GM12878 (cell line): ENCODE measurements at regions not wholly inside any gene's neighbourhood (a gene's known extent, or its start where the extent isn't known, plus 50 kb on each side); places are given as distances from the start of the nearest gene placed in this dataset.

ENCODE experiments used
- ATAC-seq: fragments of 200-7000 bp; cut with Tn5 transposase; 3 replicates; pipeline ENCODE4 v1.9.1; 2020; ENCODE audit warnings: mild to moderate bottlenecking, moderate library complexity
- BruUV-seq: library from RNA; stranded (reverse); fragments of 400-500 nt; replicated peaks from 2 replicates; lab custom pipeline; 2021; lab: Mats Ljungman, UMichigan
- CTCF ChIA-PET: fragments of 300-600 bp; sonication (Branson Sonifier 250); formaldehyde crosslinking; extraction: SDS; loops from one replicate; lab custom pipeline; 2021; ENCODE audit warnings: inconsistent platforms; lab: Yijun Ruan, JAX
- POLR2A ChIA-PET: fragments of 350-600 bp; formaldehyde crosslinking; extraction: SDS; loops from one replicate; lab custom pipeline; 2021; ENCODE audit warnings: inconsistent platforms; lab: Charles Lee
- RAD21 ChIA-PET: fragments of 300-600 bp; sonication (Branson Sonifier 250); formaldehyde crosslinking; loops from one replicate; lab custom pipeline; 2023; ENCODE audit warnings: antibody characterized with exemption; ENCODE audit not compliant: unreplicated experiment; lab: Charles Lee
- SMC1A ChIA-PET: fragments of 300-600 bp; sonication (Branson Sonifier 250); formaldehyde crosslinking; loops from one replicate; lab custom pipeline; 2023; ENCODE audit not compliant: unreplicated experiment, uncharacterized antibody; lab: Charles Lee
- DNase-seq: peaks from one replicate; pipeline ENCODE4 v3.0.0-alpha.2; 2011; ENCODE audit warnings: low read depth, low spot score
- FAIRE-seq: peaks from 3 replicates; lab custom pipeline; 2011; peaks lifted over from hg19 to GRCh38; lab: Jason Lieb, UNC
- H2AFZ ChIP-seq: 2 replicates; pipeline ENCODE4 v1.6.0; 2011; ENCODE audit warnings: low read depth, low read length, control low read depth; ENCODE audit not compliant: control insufficient read depth
- H3K27ac ChIP-seq: 2 replicates; pipeline ENCODE4 v1.5.1; 2011; ENCODE audit warnings: control low read depth; ENCODE audit not compliant: control insufficient read depth, insufficient read depth
- H3K27me3 ChIP-seq, 2 experiments: replicated peaks in 1 of 2; 2 replicates each; pipeline versions ENCODE4 v1.6.0 to v1.6.1; 2011; ENCODE audit warnings: low read length in 1 of 2; ENCODE audit not compliant: control insufficient read depth in 2 of 2, insufficient read depth in 2 of 2
- H3K36me3 ChIP-seq, 2 experiments: 2 replicates each; pipeline ENCODE4 v1.5.1; 2011; ENCODE audit warnings: low read length in 1 of 2; ENCODE audit not compliant: control insufficient read depth in 2 of 2, insufficient read depth in 2 of 2
- H3K4me1 ChIP-seq: 2 replicates; pipeline ENCODE4 v1.6.1; 2011; ENCODE audit warnings: mild to moderate bottlenecking, low read length, moderate library complexity, mixed read lengths; ENCODE audit not compliant: control insufficient read depth, insufficient read depth
- H3K4me2 ChIP-seq: 2 replicates; pipeline ENCODE4 v1.6.0; 2011; ENCODE audit warnings: control low read depth; ENCODE audit not compliant: control insufficient read depth, insufficient read depth
- H3K4me3 ChIP-seq: fragments of 200-600 bp; sonication (generic); 2 replicates; pipeline ENCODE4 v1.5.1; 2016
- H3K79me2 ChIP-seq: 2 replicates; pipeline ENCODE4 v1.6.0; 2011; ENCODE audit warnings: low read length; ENCODE audit not compliant: control insufficient read depth, insufficient read depth
- H3K9ac ChIP-seq: 2 replicates; pipeline ENCODE4 v1.8.0; 2011; ENCODE audit warnings: low read length, control low read depth, mixed read lengths; ENCODE audit not compliant: control insufficient read depth, insufficient read depth
- H3K9me3 ChIP-seq: replicated peaks from 3 replicates; pipeline ENCODE4 v1.5.1; 2011; ENCODE audit warnings: mild to moderate bottlenecking, low read length; ENCODE audit not compliant: control insufficient read depth, insufficient read depth
- H4K20me1 ChIP-seq: 2 replicates; pipeline ENCODE4 v1.6.0; 2011; ENCODE audit not compliant: control insufficient read depth, insufficient read depth
- ATF2 ChIP-seq: IDR thresholded peaks from 2 replicates; pipeline ENCODE4 v1.6.1; 2012; ENCODE audit warnings: low read length, inconsistent platforms
- BMI1 ChIP-seq: fragments of 450-650 bp; IDR thresholded peaks from 2 replicates; pipeline ENCODE4 v1.6.1; 2016; ENCODE audit warnings: mild to moderate bottlenecking, moderate library complexity, borderline replicate concordance
- E2F8 ChIP-seq: fragments of 450-650 bp; IDR thresholded peaks from 2 replicates; pipeline ENCODE4 v1.6.1; 2018; ENCODE audit warnings: mild to moderate bottlenecking, low read depth, moderate library complexity; ENCODE audit not compliant: partially characterized antibody
- EGR1 ChIP-seq, 2 experiments: IDR thresholded peaks; 1 replicate in 1 of 2; 2 replicates in 1 of 2; pipeline ENCODE4 v1.6.1; 2011 to 2012; ENCODE audit warnings: low read depth in 2 of 2, low read length in 2 of 2, borderline replicate concordance in 1 of 2, mild to moderate bottlenecking in 1 of 2, moderate library complexity in 1 of 2
- HDGF ChIP-seq: fragments of 450-650 bp; IDR thresholded peaks from 2 replicates; pipeline ENCODE4 v1.6.1; 2016; ENCODE audit warnings: antibody characterized with exemption
- MEF2B ChIP-seq: fragments of 450-650 bp; IDR thresholded peaks from 2 replicates; pipeline ENCODE4 v1.6.1; 2018; ENCODE audit warnings: mild to moderate bottlenecking, moderate library complexity; ENCODE audit not compliant: partially characterized antibody, poor library complexity, severe bottlenecking
- NR2C1 ChIP-seq: fragments of 450-650 bp; IDR thresholded peaks from 2 replicates; pipeline ENCODE4 v1.6.1; 2017; ENCODE audit warnings: antibody characterized with exemption, mild to moderate bottlenecking, moderate library complexity
- NR2C2 ChIP-seq: IDR thresholded peaks from 2 replicates; pipeline ENCODE4 v1.6.1; 2011; ENCODE audit warnings: borderline replicate concordance, low read depth; ENCODE audit not compliant: control insufficient read depth, insufficient read length
- PKNOX1 ChIP-seq: fragments of 450-650 bp; IDR thresholded peaks from 2 replicates; pipeline ENCODE4 v1.6.1; 2016; ENCODE audit warnings: mild to moderate bottlenecking
- RELB ChIP-seq: fragments of 450-650 bp; IDR thresholded peaks from 2 replicates; pipeline ENCODE4 v1.6.1; 2017; ENCODE audit warnings: low read depth, mild to moderate bottlenecking, moderate library complexity
- TBL1XR1 ChIP-seq: IDR thresholded peaks from 2 replicates; pipeline ENCODE4 v1.6.1; 2012; ENCODE audit warnings: low read depth, low read length, improper control_type of control experiment
- TCF3 ChIP-seq: IDR thresholded peaks from 2 replicates; pipeline ENCODE4 v1.6.1; 2012; ENCODE audit warnings: low read depth, mild to moderate bottlenecking, low read length, borderline replicate concordance; ENCODE audit not compliant: insufficient read depth
- WGBS: methylation state at CpG from one replicate; pipeline ENCODE4 v1.1.6; 2016; ENCODE audit warnings: low lambda C conversion rate; ENCODE audit not compliant: insufficient replicate concordance, insufficient coverage; ENCODE audit errors: missing lambda C conversion rate; 5-methylcytosine and 5-hydroxymethylcytosine counted together
- in situ Hi-C: fragments of 300-500 bp; cut with MboI; formaldehyde crosslinking; loops from 9 replicates; pipeline ENCODE4 v1.14.3; 2018; ENCODE audit warnings: mixed read lengths
- intact Hi-C: fragments of 100-400 bp; cut with micrococcal nuclease; formaldehyde crosslinking; loops from one replicate; pipeline ENCODE4 v1.14.2; 2022; ENCODE audit not compliant: unreplicated experiment

- H3K27ac ChIP-seq, result no peak overlapping the region
- SMC1A ChIA-PET, result no interaction called here
- H3K4me1 ChIP-seq, result no peaks in the 10 kb centered on the region
- TF ChIP-seq MEF2B (no peak), E2F8 (no peak), ATF2 (no peak), BMI1 (no peak), NR2C1 (no peak), HDGF (no peak), PKNOX1 (no peak), TCF3 (no peak), NR2C2 (no peak), TBL1XR1 (no peak), RELB (no peak), EGR1 (IDR thresholded peaks at IDR 0.05; ENCODE audit: borderline replicate concordance in 1 of 2, low read depth in 2 of 2, low read length in 2 of 2) (no peak)
- TF ChIP-seq, all 136 proteins: peak for 0
- CTCF ChIA-PET, result no interaction called here
- H3K4me2 ChIP-seq, result no peak overlapping the region
- no peak overlapping the region for H3K4me3 ChIP-seq
- DNase-seq, result no peak
- WGBS, result 41% methylated on average over 4 of the region's 4 CpGs
- no peak overlapping the region for H3K9ac ChIP-seq
- RAD21 ChIA-PET, result no interaction called here
- H2AFZ ChIP-seq, result no peak overlapping the region
- no peak for ATAC-seq
- FAIRE-seq, result no peak
- H3K79me2 ChIP-seq, result no peaks in the 10 kb centered on the region
- BruUV-seq, result no TSS peak
- no peaks in the 10 kb centered on the region for H4K20me1 ChIP-seq
- intact Hi-C loops (no loop called here), in situ Hi-C loops (no loop called here)
- no peaks in the 10 kb centered on the region for H3K9me3 ChIP-seq
- no peaks in the 10 kb centered on the region for H3K27me3 ChIP-seq
- no peaks in the 10 kb centered on the region for H3K36me3 ChIP-seq
- POLR2A ChIA-PET, result no interaction called here
Observed at GRCh38 chr3:118144919-118145318, 889.7 kb downstream of the IGSF11 start.
